ENCODE measurements at regions not wholly inside any gene's neighbourhood (a gene's known extent, or its start where the extent isn't known, plus 50 kb on each side); places are given as distances from the start of the nearest gene placed in this dataset.
A peak's percentile ranks its signal among the peaks of the same experiment; 100 is the strongest.
"Not testable (repeated sequence)": the region's sequence is repeated elsewhere in the genome, so short reads cannot be mapped to it uniquely, and the experiment has no call there.

DNA sequence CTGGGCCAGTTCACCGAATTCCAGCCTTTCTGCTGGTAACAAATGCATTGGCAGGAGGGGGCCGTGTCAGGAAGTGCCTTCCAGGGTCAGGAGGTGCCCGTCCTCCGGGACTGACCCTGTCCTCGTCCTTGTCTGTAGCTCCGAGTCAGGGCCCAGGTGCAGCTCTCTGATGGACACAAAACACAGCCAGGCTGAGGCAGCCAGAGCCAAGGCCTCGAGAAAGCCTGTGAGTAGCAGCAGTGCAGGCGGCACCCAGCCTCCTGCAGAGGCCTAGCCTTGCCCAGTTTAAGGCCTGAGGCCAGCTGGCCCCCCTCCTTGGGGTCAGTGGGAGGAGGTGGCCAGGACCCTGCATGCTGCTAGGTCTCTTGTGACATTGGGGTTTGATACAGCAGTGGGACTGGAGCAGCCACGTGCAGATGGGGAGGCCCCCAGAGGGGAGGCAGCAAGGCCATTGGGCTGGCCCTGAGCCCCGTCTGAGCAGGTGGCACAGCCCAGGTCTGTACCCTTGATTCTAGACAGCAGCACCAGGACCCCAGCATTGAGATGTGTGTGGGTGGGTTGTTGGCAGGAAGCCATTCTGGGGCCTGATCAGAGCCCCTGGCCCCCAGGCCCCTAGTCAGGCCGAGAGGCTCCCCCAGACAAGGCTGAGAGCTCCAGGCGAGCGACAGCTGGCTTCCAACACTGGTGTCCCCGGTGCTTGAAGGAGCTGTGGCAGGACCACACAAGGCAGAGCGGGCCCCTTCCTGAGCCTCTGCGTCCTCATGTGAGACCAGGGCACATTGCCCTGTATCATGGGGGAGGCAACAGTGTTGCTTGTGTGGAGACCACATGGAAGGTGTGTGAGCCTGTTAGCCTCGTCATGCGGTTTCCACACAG lies 196.9 kb downstream of the LIPI start:
- H3K9ac ChIP-seq (ENCODE audit: insufficient read depth, low read depth, low read length); H3K27me3 ChIP-seq (ENCODE audit: control insufficient read depth in 1 of 2, insufficient read depth in 2 of 2, low read length in 2 of 2); H3K4me3 ChIP-seq (replicated peaks in 1 of 3; ENCODE audit: insufficient read depth in 1 of 3, low read depth in 2 of 3, low read length in 3 of 3); H3K4me2 ChIP-seq (ENCODE audit: low read depth, low read length); CTCF ChIA-PET (ENCODE audit: low intra/inter-chr PET ratio, low total read pairs); H3K36me3 ChIP-seq (replicated peaks in 1 of 2; ENCODE audit: control insufficient read depth in 1 of 2, insufficient read depth in 2 of 2, low read length in 2 of 2); H3K27ac ChIP-seq (ENCODE audit: extremely low read length, insufficient read depth, low read length); BruUV-seq (replicated peaks); DNase-seq (ENCODE audit: low spot score); H3K4me1 ChIP-seq (ENCODE audit: insufficient read depth, low read length); H3K9me3 ChIP-seq (ENCODE audit: low read length); H2AFZ ChIP-seq (ENCODE audit: low read length); H4K20me1 ChIP-seq (ENCODE audit: insufficient read depth, low read length); H3K79me2 ChIP-seq (ENCODE audit: insufficient read depth, low read length); in situ Hi-C loops (cut with HindIII; ENCODE audit: extremely low pct_ligation_motif_present, low pct_unique_long_range_greater_than_20kb); FAIRE-seq; intact Hi-C loops (cut with micrococcal nuclease; ENCODE audit: unreplicated experiment); POLR2A ChIA-PET: not testable (repeated sequence)
- peak; percentile 12 for ATAC-seq
- WGBS (ENCODE audit: low lambda C conversion rate): no CpG with 5 or more reads among the region's 18 CpGs

DNA sequence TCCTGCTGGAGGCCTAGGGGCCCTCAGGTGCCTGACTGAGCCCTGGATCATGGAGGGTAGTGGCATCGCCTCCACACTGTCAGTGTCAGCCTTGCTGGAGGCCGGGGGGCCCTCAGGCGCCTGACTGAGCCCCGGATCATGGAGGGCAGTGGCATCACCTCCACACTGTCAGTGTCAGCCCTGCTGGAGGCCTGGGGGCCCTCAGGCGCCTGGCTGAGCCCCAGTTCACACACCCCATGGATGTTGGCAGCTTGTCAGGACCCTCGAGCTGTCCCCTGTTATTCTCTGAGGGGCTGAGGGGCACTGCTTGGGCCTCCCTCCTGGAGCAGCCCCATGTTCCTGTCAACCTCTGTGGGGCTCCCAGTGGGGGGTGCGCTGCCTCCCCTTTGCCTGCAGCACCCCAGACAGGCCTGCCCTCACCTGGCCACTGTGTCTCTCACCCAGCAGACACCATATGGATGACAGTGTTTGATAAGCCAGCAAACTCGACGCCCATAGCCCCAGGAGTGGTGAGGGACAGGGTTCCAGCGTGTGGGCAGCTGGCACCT lies 197.6 kb downstream of the LIPI start:
- no peaks in the 10 kb centered on the region for H3K4me1 ChIP-seq (ENCODE audit: insufficient read depth, low read length)
- no TSS peak for BruUV-seq (replicated peaks)
- intact Hi-C loops (cut with micrococcal nuclease; ENCODE audit: unreplicated experiment): no loop called here

More for the DNA sequence above, 197.6 kb downstream of the LIPI start:
- H2AFZ ChIP-seq (ENCODE audit: low read length): no peak overlapping the region
- no peak overlapping the region for H3K4me3 ChIP-seq (replicated peaks in 1 of 3; ENCODE audit: insufficient read depth in 1 of 3, low read depth in 2 of 3, low read length in 3 of 3)
- ChIA-PET POLR2A (no interaction called here), CTCF (ENCODE audit: low intra/inter-chr PET ratio, low total read pairs) (no interaction called here)
- no peaks in the 10 kb centered on the region for H3K36me3 ChIP-seq (replicated peaks in 1 of 2; ENCODE audit: control insufficient read depth in 1 of 2, insufficient read depth in 2 of 2, low read length in 2 of 2)
- H3K27me3 ChIP-seq (ENCODE audit: control insufficient read depth in 1 of 2, insufficient read depth in 2 of 2, low read length in 2 of 2): no peaks in the 10 kb centered on the region
- no peaks in the 10 kb centered on the region for H3K79me2 ChIP-seq (ENCODE audit: insufficient read depth, low read length)
- no peak overlapping the region for H3K27ac ChIP-seq (ENCODE audit: extremely low read length, insufficient read depth, low read length)
- TF ChIP-seq ARID2 (CRISPR knock-in tag; IDR thresholded peaks at IDR 0.05; ENCODE audit: borderline replicate concordance) (no peak), HDAC1 (CRISPR knock-in tag; IDR thresholded peaks at IDR 0.05) (no peak), ARNT (IDR thresholded peaks at IDR 0.05) (no peak), NFE2 (CRISPR knock-in tag; IDR thresholded peaks at IDR 0.05) (no peak), NAIF1 (CRISPR knock-in tag; IDR thresholded peaks at IDR 0.05; ENCODE audit: borderline replicate concordance) (no peak), GLI4 (CRISPR knock-in tag; IDR thresholded peaks at IDR 0.05; ENCODE audit: borderline replicate concordance) (no peak), HNRNPUL1 (IDR thresholded peaks at IDR 0.05; ENCODE audit: low read depth, low read length) (no peak), ZNF337 (CRISPR knock-in tag; IDR thresholded peaks at IDR 0.05; ENCODE audit: borderline replicate concordance, low read depth) (no peak), NFIC (IDR thresholded peaks at IDR 0.05; ENCODE audit: low read length) (no peak), SRSF1 (optimal IDR thresholded peaks at IDR 0.05; ENCODE audit: low read depth, low read length) (no peak), ELF3 (CRISPR knock-in tag; IDR thresholded peaks at IDR 0.05) (no peak), PHB2 (IDR thresholded peaks at IDR 0.05; ENCODE audit: partially characterized antibody) (no peak), ZNF879 (CRISPR knock-in tag; IDR thresholded peaks at IDR 0.05) (no peak), PRMT3 (CRISPR knock-in tag; IDR thresholded peaks at IDR 0.05; ENCODE audit: borderline replicate concordance, low read depth) (no peak), RBAK (CRISPR knock-in tag; IDR thresholded peaks at IDR 0.05) (no peak), KAT7 (CRISPR knock-in tag; IDR thresholded peaks at IDR 0.05; ENCODE audit: borderline replicate concordance) (no peak)
- TF ChIP-seq, protein P1, sequence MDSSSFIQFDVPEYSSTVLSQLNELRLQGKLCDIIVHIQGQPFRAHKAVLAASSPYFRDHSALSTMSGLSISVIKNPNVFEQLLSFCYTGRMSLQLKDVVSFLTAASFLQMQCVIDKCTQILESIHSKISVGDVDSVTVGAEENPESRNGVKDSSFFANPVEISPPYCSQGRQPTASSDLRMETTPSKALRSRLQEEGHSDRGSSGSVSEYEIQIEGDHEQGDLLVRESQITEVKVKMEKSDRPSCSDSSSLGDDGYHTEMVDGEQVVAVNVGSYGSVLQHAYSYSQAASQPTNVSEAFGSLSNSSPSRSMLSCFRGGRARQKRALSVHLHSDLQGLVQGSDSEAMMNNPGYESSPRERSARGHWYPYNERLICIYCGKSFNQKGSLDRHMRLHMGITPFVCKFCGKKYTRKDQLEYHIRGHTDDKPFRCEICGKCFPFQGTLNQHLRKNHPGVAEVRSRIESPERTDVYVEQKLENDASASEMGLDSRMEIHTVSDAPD (CRISPR knock-in tag; IDR thresholded peaks at IDR 0.05): no peak
- TF ChIP-seq, protein P2, sequence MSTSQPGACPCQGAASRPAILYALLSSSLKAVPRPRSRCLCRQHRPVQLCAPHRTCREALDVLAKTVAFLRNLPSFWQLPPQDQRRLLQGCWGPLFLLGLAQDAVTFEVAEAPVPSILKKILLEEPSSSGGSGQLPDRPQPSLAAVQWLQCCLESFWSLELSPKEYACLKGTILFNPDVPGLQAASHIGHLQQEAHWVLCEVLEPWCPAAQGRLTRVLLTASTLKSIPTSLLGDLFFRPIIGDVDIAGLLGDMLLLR (CRISPR knock-in tag; IDR thresholded peaks at IDR 0.05): no peak
- H3K9ac ChIP-seq (ENCODE audit: insufficient read depth, low read depth, low read length): no peak overlapping the region
- ATAC-seq: peak; percentile 4; the same call in 1 of the 3 replicates
- no peak for FAIRE-seq
- DNase-seq (ENCODE audit: low spot score): no peak
- H3K9me3 ChIP-seq (ENCODE audit: low read length): no peaks in the 10 kb centered on the region
- in situ Hi-C loops (cut with HindIII; ENCODE audit: extremely low pct_ligation_motif_present, low pct_unique_long_range_greater_than_20kb): no loop called here
- WGBS (ENCODE audit: low lambda C conversion rate): no CpG with 5 or more reads among the region's 10 CpGs
- no peaks in the 10 kb centered on the region for H4K20me1 ChIP-seq (ENCODE audit: insufficient read depth, low read length)
- H3K4me2 ChIP-seq (ENCODE audit: low read depth, low read length): no peak overlapping the region
